SK-N-SH (cell line): ENCODE measurements at regions not wholly inside any gene's neighbourhood (a gene's known extent, or its start where the extent isn't known, plus 50 kb on each side); places are given as distances from the start of the nearest gene placed in this dataset.

ENCODE experiments used
- CTCF ChIP-seq: fragments of 200-600 bp; sonication (generic); IDR thresholded peaks from 2 replicates; pipeline ENCODE4 v1.6.1; 2017; ENCODE audit warnings: antibody characterized with exemption, mild to moderate bottlenecking, moderate library complexity
- EP300 ChIP-seq, 2 experiments: IDR thresholded peaks; 2 replicates each; pipeline versions ENCODE4 v1.4.0 to v1.6.1; 2012; ENCODE audit warnings: borderline replicate concordance in 1 of 2, low read depth in 1 of 2, low read length in 1 of 2
- EZH2phosphoT487 ChIP-seq: fragments of 200-600 bp; sonication (generic); IDR thresholded peaks from 2 replicates; pipeline ENCODE4 v1.6.1; 2017; ENCODE audit warnings: low read depth, mixed run types, mild to moderate bottlenecking, antibody characterized with exemption, moderate library complexity, borderline replicate concordance
- POLR2AphosphoS5 ChIP-seq: IDR thresholded peaks from 2 replicates; pipeline ENCODE4 v1.6.1; 2012; ENCODE audit warnings: low read depth, low read length
- RFX5 ChIP-seq: IDR thresholded peaks from 2 replicates; pipeline ENCODE4 v1.6.1; 2012; ENCODE audit warnings: mild to moderate bottlenecking, improper control_type of control experiment, low read length
- SMC3 ChIP-seq: IDR thresholded peaks from 2 replicates; pipeline ENCODE4 v1.6.1; 2012; ENCODE audit warnings: low read depth, low read length, improper control_type of control experiment
- USF1 ChIP-seq: IDR thresholded peaks from 2 replicates; pipeline ENCODE4 v1.4.0; 2012; ENCODE audit warnings: low read depth, borderline replicate concordance
- YY1 ChIP-seq: IDR thresholded peaks from 2 replicates; pipeline ENCODE4 v1.4.0; 2012; ENCODE audit warnings: low read depth, mild to moderate bottlenecking

- TF ChIP-seq CTCF (no peak), POLR2AphosphoS5 (no peak), EP300 (IDR thresholded peaks at IDR 0.05; ENCODE audit: borderline replicate concordance in 1 of 2, low read depth in 1 of 2, low read length in 1 of 2) (no peak), SMC3 (no peak), EZH2phosphoT487 (no peak), RFX5 (no peak), YY1 (no peak), USF1 (no peak)
Measured at GRCh38 chr5:175796536-175797499, 74.6 kb upstream of the CPLX2 start.
